RCC 7860 (cell line): ENCODE measurements at regions not wholly inside any gene's neighbourhood (a gene's known extent, or its start where the extent isn't known, plus 50 kb on each side); places are given as distances from the start of the nearest gene placed in this dataset.

Experiments
- DNase-seq: peaks from one replicate; pipeline ENCODE4 v3.0.0-alpha.2; 2015; ENCODE audit warnings: low spot score
- FAIRE-seq: peaks from 2 replicates; lab custom pipeline; 2012; peaks lifted over from hg19 to GRCh38; lab: Jason Lieb, UNC

DNA sequence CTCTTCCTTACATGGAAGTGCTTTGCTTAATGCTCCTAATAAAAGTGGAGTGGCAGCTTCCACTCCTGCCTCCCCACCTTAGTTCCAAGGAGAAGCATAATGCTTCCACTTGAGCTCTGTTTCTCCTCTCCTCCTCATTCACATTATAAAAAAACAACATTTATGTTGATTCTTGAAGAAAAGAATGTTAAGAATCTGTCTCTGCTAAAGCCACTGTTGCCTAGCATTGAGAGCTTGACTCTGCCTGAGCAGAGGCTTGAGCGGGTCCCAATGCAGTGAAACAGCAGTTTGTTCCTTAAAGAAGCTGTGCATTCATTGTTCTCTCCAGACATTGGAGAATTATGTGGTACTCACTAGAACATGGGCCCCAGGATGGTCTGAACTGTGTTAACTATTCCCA is 101.5 kb upstream of the GHR start:
- no peak for DNase-seq
- FAIRE-seq, result no peak

DNA sequence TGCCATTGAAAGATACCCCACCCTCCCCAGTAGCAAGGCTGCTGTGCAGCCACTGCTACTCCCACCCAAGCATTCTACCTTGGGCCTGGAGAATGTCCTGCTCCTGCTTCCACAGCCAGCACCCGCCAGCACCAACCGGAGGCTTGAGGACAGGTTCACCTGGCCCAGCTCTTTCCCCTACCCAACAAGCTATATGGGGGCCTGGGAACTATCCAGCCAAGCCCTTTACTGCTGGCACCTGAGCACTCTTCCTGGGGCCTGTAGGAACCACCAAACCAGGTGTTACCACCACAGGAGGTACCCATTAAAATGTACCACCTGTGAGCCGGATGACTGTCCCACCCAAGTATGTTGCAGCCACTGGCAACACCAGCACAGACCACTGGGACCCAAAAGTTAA is 86.1 kb upstream of the GHR start:
- FAIRE-seq, result no peak

DNA sequence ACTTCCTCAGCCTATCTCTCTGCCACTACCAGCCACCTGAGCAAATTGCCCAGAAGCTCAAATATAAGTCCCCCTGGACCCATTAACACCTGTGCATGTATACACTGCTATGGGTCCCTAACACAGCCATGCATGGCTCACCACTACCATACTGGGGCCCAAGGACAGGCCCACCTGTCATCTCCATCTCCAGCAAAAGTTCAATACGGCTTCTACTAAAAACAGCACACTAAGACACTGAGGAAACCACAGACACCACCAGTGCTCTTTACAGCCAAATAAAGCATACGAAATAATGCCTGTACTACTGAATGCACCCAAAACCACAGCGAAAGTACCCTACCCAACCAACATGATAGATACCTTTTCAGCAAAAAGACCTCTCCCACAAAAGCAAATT is 85.6 kb upstream of the GHR start:
- FAIRE-seq (no peak), DNase-seq (no peak)

More for the DNA sequence above, 86.1 kb upstream of the GHR start:
- no peak for DNase-seq

DNA sequence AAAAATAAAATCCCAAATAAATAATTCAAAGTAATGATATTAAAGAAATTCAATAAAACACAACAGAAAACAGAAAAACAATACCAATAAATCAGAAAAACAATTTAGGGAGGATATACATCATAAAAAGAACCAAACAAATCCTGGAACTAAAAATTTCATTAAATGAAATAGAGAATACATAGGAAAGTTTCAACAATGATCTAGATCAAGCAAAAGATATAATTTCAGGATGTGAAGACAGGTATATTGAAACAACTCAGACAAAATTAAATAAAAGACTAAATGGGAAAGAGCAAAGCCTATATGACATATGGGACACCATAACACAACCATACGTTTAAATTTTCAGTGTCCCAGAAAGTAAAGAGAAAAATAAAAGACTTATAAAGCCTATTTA is 85.1 kb upstream of the GHR start:
- FAIRE-seq, result peak; percentile 42
- DNase-seq, result no peak

- FAIRE-seq (no peak), DNase-seq (no peak)
These were observed 74.1 kb upstream of the GHR start for GRCh38 chr5:42349163-42349562.

- DNase-seq (no peak), FAIRE-seq (no peak)
These were observed 71.3 kb upstream of the GHR start for GRCh38 chr5:42351956-42352355.

DNA sequence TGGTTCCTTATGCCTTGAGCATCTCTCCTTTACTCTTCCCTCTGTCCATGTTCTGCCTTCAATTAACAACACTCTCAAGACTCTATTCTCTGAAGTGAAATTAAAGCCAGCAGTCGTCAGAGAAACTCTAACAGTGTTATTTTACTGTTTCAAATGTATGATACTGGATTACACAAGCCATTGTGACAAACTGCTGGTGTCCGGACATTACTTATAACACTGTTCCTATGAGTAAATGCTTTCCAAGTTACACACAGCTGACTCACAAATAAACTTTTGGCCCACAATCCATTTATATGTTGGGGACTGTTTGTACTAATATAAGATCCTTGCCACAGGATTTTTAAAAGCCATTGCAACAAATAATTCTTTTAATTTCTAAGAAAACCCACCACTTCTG is 63.2 kb upstream of the GHR start:
- no peak for DNase-seq
- FAIRE-seq, result no peak

DNA sequence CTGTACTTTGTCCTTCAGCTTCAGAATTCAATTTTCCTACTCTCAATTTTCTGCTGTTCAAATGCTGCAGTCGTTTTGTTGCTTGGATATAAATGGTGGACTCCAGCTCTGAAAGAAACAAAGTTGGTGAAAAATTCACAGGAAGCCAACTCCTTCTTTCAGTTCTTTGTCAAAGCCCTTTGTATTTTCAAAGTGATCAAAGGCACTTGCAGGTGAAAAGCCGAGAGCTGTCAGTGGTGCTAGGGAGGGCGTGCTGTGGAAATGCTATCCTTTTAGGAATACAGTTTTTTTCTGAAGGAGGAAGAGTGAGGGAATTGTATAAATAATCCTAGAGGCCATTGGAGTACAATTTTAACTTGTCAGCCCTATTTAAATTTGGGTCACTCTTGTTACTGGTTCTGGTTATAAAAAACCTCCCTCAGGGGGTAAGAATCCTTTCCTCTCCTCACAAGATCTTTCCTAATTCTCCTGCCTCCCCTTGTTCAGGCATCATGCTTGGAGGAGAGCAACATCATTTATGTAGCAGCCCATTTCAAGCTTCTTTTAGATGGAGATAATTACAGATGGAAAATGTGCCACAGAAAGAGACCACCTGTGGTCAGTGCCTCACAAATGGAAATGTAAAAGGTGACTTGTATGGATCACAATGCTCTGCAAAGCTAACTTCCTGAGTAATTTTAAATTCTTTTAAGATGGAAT is 62.5 kb upstream of the GHR start:
- FAIRE-seq (no peak), DNase-seq (no peak)

- FAIRE-seq, result no peak
- no peak for DNase-seq
These were observed 61.9 kb upstream of the GHR start for GRCh38 chr5:42361315-42361688.

DNA sequence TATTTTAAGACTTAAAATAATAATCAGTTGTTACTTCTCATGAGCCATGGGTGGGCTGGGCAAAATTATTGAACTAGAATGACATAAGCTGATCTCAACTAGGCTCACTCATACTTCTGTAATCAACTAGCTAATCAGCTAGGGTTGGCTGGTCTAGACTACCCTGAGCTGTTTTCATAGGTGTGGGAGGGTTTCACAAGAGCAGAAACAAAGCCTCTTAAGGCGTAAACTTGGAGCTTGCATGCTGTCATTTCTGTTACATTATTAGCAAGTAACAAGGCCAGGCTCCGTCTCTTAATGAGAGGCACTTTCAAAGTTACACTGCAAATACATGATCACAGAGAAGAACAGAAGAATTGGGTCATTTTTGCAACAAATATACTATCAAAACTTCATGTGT is 57.2 kb upstream of the GHR start:
- DNase-seq, result no peak
- FAIRE-seq, result no peak
